HEK293 (cell line): ENCODE measurements at regions not wholly inside any gene's neighbourhood (a gene's known extent, or its start where the extent isn't known, plus 50 kb on each side); places are given as distances from the start of the nearest gene placed in this dataset.

Experiments used
- CTCF ChIA-PET: fragments of 350-600 bp; formaldehyde crosslinking; extraction: SDS; loops from one replicate; lab custom pipeline; 2021; ENCODE audit warnings: antibody characterized with exemption; lab: Yijun Ruan, JAX
- POLR2A ChIA-PET: fragments of 300-600 bp; formaldehyde crosslinking; extraction: SDS; loops from one replicate; lab custom pipeline; 2020; ENCODE audit warnings: antibody characterized with exemption, inconsistent platforms; lab: Yijun Ruan, JAX
- H3K27ac ChIP-seq: fragments of 200-500 bp; sonication (Bioruptor generic); 2 replicates; pipeline ENCODE4 v1.5.1; 2014; ENCODE audit warnings: low read depth, low read length, control low read depth, inconsistent platforms; ENCODE audit errors: extremely low read depth
- H3K36me3 ChIP-seq, 2 experiments: fragments of 200-500 bp in 1 of 2; sonication (Bioruptor generic) in 1 of 2; 1 replicate in 1 of 2; 2 replicates in 1 of 2; pipeline ENCODE4 v1.5.1; 2014 to 2017; ENCODE audit warnings: inconsistent platforms in 2 of 2, low read length in 2 of 2; ENCODE audit not compliant: control insufficient read depth in 2 of 2, insufficient read depth in 1 of 2
- H3K4me1 ChIP-seq: fragments of 200-500 bp; sonication (Bioruptor generic); 2 replicates; pipeline ENCODE4 v1.5.1; 2014; ENCODE audit warnings: mild to moderate bottlenecking, low read length, inconsistent platforms; ENCODE audit not compliant: control insufficient read depth, insufficient read depth
- H3K4me3 ChIP-seq: 2 replicates; pipeline ENCODE4 v1.5.1; 2011; ENCODE audit warnings: low read depth, mild to moderate bottlenecking, control low read depth, low read length, moderate library complexity
- H3K9me3 ChIP-seq: fragments of 200-500 bp; sonication (Bioruptor generic); 2 replicates; pipeline ENCODE4 v1.5.1; 2014; ENCODE audit warnings: low read depth, low read length, inconsistent platforms; ENCODE audit not compliant: control insufficient read depth, insufficient read depth
- ELK4 ChIP-seq: IDR thresholded peaks from 2 replicates; pipeline ENCODE4 v1.6.1; 2011; ENCODE audit warnings: mild to moderate bottlenecking, low read depth, low read length, borderline replicate concordance
- GLIS1 ChIP-seq: fragments of 450-650 bp; formaldehyde crosslinking; IDR thresholded peaks from 2 replicates; pipeline ENCODE4 v1.5.1; 2016; ENCODE audit warnings: missing biosample characterization, missing genetic modification characterization
- HOXC10 ChIP-seq: sonication (generic); formaldehyde crosslinking; IDR thresholded peaks from 2 replicates; pipeline ENCODE4 v1.8.1; 2023; ENCODE audit warnings: mild to moderate bottlenecking, missing genetic modification reagents
- KLF16 ChIP-seq: fragments of 450-650 bp; formaldehyde crosslinking; IDR thresholded peaks from 2 replicates; pipeline ENCODE4 v1.5.1; 2017; ENCODE audit warnings: missing biosample characterization, missing genetic modification characterization
- REPIN1 ChIP-seq: fragments of 450-650 bp; formaldehyde crosslinking; IDR thresholded peaks from 2 replicates; pipeline ENCODE4 v1.5.1; 2017; ENCODE audit warnings: missing biosample characterization, missing genetic modification characterization, low read depth
- ZBTB48 ChIP-seq: fragments of 450-650 bp; formaldehyde crosslinking; IDR thresholded peaks from 2 replicates; pipeline ENCODE4 v1.5.1; 2016; ENCODE audit warnings: missing biosample characterization, missing genetic modification characterization
- ZNF10 ChIP-seq: fragments of 450-650 bp; formaldehyde crosslinking; IDR thresholded peaks from 2 replicates; pipeline ENCODE4 v1.5.1; 2017; ENCODE audit warnings: missing biosample characterization, missing genetic modification characterization
- ZNF146 ChIP-seq: fragments of 450-650 bp; formaldehyde crosslinking; IDR thresholded peaks from 2 replicates; pipeline ENCODE4 v1.5.1; 2016; ENCODE audit warnings: missing biosample characterization, missing genetic modification characterization
- ZNF302 ChIP-seq: fragments of 450-650 bp; formaldehyde crosslinking; IDR thresholded peaks from 2 replicates; pipeline ENCODE4 v1.5.1; 2016; ENCODE audit warnings: missing biosample characterization, missing genetic modification characterization, low read depth
- ZNF341 ChIP-seq: fragments of 450-650 bp; formaldehyde crosslinking; IDR thresholded peaks from 2 replicates; pipeline ENCODE4; 2016; ENCODE audit warnings: low read depth, missing biosample characterization, missing genetic modification characterization
- ZNF426 ChIP-seq: fragments of 450-650 bp; formaldehyde crosslinking; IDR thresholded peaks from 2 replicates; pipeline ENCODE4 v1.5.1; 2017; ENCODE audit warnings: missing biosample characterization, missing genetic modification characterization, mild to moderate bottlenecking, inconsistent platforms, moderate library complexity
- ZNF510 ChIP-seq: fragments of 450-650 bp; formaldehyde crosslinking; IDR thresholded peaks from 2 replicates; pipeline ENCODE4 v1.5.1; 2018; ENCODE audit warnings: mild to moderate bottlenecking, missing genetic modification characterization, missing biosample characterization; ENCODE audit not compliant: insufficient replicate concordance
- ZNF76 ChIP-seq: fragments of 450-650 bp; formaldehyde crosslinking; IDR thresholded peaks from 2 replicates; pipeline ENCODE4; 2016; ENCODE audit warnings: low read depth, missing biosample characterization, missing genetic modification characterization, borderline replicate concordance
- ZSCAN23 ChIP-seq: fragments of 450-650 bp; formaldehyde crosslinking; IDR thresholded peaks from 2 replicates; pipeline ENCODE4 v1.5.1; 2016; ENCODE audit warnings: missing biosample characterization, missing genetic modification characterization
- TF ChIP-seq, protein P1 (sequence below): fragments of 450-650 bp; formaldehyde crosslinking; IDR thresholded peaks from 2 replicates; pipeline ENCODE4 v1.5.1; 2016; ENCODE audit warnings: missing biosample characterization, missing genetic modification characterization, borderline replicate concordance
- TF ChIP-seq, protein P2 (sequence below): fragments of 450-650 bp; formaldehyde crosslinking; conservative IDR thresholded peaks from 2 replicates; pipeline ENCODE4 v1.5.1; 2016; ENCODE audit warnings: low read depth, missing biosample characterization, missing genetic modification characterization

DNA sequence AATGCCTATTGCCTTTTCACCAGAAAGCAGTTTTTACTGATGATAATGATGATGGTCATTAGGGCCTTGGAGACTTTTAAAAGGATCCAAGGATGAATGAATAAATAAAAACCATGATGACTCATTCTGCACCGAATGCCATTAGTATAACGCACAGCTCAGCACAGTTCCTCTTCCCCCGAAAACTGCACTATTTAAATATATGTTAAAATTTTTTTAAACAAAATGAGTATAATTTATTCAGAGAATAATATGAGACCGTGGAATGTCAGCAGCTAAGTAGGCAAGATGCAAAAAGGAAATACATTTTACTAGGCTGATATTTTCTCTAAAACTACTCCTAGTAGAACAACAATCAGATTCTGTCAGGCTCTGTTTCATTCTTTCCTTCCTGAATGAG is 83.4 kb upstream of the NANOGP8 start (continued):
- TF ChIP-seq ZNF76 (tag by site-specific recombination) (no peak), ZBTB48 (tag by site-specific recombination) (no peak), GLIS1 (tag by site-specific recombination) (no peak)

- POLR2A ChIA-PET: no interaction called here
Observed at GRCh38 chr15:35167675-35168074, 82.6 kb upstream of the NANOGP8 start.

GRCh38 chr15:35166730-35167359 is 81.8 kb upstream of the NANOGP8 start:
- Histone ChIP-seq H3K9me3 (no peaks in the 10 kb centered on the region), H3K4me3 (no peak overlapping the region), H3K4me1 (no peaks in the 10 kb centered on the region), H3K36me3 (no peaks in the 10 kb centered on the region), H3K27ac (no peak overlapping the region)
- ChIA-PET POLR2A (no interaction called here), CTCF (interaction anchor here (0.7 kb wide), 1 partner anchor 275 kb away, joined by 3 read pairs; no protein-coding TSS in a partner anchor)
- TF ChIP-seq, protein P1, sequence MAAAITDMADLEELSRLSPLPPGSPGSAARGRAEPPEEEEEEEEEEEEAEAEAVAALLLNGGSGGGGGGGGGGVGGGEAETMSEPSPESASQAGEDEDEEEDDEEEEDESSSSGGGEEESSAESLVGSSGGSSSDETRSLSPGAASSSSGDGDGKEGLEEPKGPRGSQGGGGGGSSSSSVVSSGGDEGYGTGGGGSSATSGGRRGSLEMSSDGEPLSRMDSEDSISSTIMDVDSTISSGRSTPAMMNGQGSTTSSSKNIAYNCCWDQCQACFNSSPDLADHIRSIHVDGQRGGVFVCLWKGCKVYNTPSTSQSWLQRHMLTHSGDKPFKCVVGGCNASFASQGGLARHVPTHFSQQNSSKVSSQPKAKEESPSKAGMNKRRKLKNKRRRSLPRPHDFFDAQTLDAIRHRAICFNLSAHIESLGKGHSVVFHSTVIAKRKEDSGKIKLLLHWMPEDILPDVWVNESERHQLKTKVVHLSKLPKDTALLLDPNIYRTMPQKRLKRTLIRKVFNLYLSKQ (tag by site-specific recombination): no peak
- TF ChIP-seq ZNF426 (tag by site-specific recombination): no peak

More at GRCh38 chr15:35167675-35168074, 82.6 kb upstream of the NANOGP8 start:
- Histone ChIP-seq H3K36me3 (no peaks in the 10 kb centered on the region), H3K27ac (no peak overlapping the region), H3K4me1 (no peaks in the 10 kb centered on the region), H3K4me3 (no peak overlapping the region), H3K9me3 (no peaks in the 10 kb centered on the region)
- CTCF ChIA-PET: interaction anchor here (0.6 kb wide), 2 partner anchors 15 to 55 kb away, joined by 3 read pairs; no protein-coding TSS in a partner anchor
- TF ChIP-seq GLIS1 (tag by site-specific recombination): no peak
- no peak for TF ChIP-seq HOXC10 (CRISPR knock-in tag)
- TF ChIP-seq, protein P2, sequence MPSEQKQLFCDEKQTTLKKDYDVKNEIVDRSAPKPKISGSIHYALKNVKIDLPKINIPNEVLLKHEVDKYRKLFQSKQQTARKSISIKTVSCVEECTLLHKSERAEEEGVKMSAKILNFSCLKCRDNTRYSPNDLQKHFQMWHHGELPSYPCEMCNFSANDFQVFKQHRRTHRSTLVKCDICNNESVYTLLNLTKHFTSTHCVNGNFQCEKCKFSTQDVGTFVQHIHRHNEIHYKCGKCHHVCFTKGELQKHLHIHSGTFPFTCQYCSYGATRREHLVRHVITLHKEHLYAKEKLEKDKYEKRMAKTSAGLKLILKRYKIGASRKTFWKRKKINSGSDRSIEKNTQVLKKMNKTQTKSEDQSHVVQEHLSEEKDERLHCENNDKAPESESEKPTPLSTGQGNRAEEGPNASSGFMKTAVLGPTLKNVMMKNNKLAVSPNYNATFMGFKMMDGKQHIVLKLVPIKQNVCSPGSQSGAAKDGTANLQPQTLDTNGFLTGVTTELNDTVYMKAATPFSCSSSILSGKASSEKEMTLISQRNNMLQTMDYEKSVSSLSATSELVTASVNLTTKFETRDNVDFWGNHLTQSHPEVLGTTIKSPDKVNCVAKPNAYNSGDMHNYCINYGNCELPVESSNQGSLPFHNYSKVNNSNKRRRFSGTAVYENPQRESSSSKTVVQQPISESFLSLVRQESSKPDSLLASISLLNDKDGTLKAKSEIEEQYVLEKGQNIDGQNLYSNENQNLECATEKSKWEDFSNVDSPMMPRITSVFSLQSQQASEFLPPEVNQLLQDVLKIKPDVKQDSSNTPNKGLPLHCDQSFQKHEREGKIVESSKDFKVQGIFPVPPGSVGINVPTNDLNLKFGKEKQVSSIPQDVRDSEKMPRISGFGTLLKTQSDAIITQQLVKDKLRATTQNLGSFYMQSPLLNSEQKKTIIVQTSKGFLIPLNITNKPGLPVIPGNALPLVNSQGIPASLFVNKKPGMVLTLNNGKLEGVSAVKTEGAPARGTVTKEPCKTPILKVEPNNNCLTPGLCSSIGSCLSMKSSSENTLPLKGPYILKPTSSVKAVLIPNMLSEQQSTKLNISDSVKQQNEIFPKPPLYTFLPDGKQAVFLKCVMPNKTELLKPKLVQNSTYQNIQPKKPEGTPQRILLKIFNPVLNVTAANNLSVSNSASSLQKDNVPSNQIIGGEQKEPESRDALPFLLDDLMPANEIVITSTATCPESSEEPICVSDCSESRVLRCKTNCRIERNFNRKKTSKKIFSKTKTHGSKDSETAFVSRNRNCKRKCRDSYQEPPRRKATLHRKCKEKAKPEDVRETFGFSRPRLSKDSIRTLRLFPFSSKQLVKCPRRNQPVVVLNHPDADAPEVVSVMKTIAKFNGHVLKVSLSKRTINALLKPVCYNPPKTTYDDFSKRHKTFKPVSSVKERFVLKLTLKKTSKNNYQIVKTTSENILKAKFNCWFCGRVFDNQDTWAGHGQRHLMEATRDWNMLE (tag by site-specific recombination): no peak
- no peak for TF ChIP-seq ZNF510 (tag by site-specific recombination)
- no peak for TF ChIP-seq ELK4
- TF ChIP-seq ZNF302: no peak
- no peak for TF ChIP-seq ZNF341 (tag by site-specific recombination)
- no peak for TF ChIP-seq KLF16 (tag by site-specific recombination)
- TF ChIP-seq ZNF146 (tag by site-specific recombination): no peak
- no peak for TF ChIP-seq ZNF10 (tag by site-specific recombination)
- no peak for TF ChIP-seq REPIN1 (tag by site-specific recombination)
- no peak for TF ChIP-seq ZSCAN23 (tag by site-specific recombination)
